Prostate gland (tissue), 2 donors: ENCODE measurements at regions not wholly inside any gene's neighbourhood (a gene's known extent, or its start where the extent isn't known, plus 50 kb on each side); places are given as distances from the start of the nearest gene placed in this dataset.

Experiments used
- POLR2A ChIP-seq: fragments of 450-650 bp; IDR thresholded peaks from one replicate; pipeline ENCODE4 v1.6.1; 2016; ENCODE audit warnings: antibody characterized with exemption, mild to moderate bottlenecking
- TF ChIP-seq, protein P1 (sequence below), 4 experiments: fragments of 200-600 bp in 2 of 4; fragments of 450-650 bp in 2 of 4; sonication (generic) in 2 of 4; IDR thresholded peaks; 1 replicate in 3 of 4; 2 replicates in 1 of 4; pipeline ENCODE4 v1.5.1; 2016 to 2019; ENCODE audit warnings: antibody characterized with exemption in 4 of 4, mild to moderate bottlenecking in 2 of 4, moderate library complexity in 2 of 4

DNA sequence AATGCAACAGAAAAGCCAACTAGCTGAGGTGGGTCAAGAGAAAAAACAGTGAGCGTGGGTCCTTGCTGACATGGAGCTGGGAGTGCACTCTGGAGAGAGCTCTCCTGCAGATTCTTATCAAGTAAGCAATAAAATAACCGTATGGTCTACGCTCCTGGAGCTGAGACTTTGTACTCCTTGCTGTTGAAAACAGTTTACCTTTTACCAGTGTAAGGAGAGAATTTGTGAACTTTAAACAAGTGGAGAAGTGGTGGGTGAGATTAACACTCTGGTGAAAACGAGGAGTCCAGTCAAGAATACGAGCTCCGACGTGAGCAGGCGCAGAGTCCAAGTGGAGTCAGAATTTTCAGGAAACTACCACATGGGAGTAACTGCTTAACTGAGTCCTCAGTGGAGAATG lies 156.1 kb upstream of the ERCC6L2 start:
- TF ChIP-seq, protein P1, sequence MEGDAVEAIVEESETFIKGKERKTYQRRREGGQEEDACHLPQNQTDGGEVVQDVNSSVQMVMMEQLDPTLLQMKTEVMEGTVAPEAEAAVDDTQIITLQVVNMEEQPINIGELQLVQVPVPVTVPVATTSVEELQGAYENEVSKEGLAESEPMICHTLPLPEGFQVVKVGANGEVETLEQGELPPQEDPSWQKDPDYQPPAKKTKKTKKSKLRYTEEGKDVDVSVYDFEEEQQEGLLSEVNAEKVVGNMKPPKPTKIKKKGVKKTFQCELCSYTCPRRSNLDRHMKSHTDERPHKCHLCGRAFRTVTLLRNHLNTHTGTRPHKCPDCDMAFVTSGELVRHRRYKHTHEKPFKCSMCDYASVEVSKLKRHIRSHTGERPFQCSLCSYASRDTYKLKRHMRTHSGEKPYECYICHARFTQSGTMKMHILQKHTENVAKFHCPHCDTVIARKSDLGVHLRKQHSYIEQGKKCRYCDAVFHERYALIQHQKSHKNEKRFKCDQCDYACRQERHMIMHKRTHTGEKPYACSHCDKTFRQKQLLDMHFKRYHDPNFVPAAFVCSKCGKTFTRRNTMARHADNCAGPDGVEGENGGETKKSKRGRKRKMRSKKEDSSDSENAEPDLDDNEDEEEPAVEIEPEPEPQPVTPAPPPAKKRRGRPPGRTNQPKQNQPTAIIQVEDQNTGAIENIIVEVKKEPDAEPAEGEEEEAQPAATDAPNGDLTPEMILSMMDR (IDR thresholded peaks at IDR 0.05): no peak
- TF ChIP-seq POLR2A: no peak
